Keratinocyte (primary cell): ENCODE measurements at regions not wholly inside any gene's neighbourhood (a gene's known extent, or its start where the extent isn't known, plus 50 kb on each side); places are given as distances from the start of the nearest gene placed in this dataset.

ENCODE experiments used
- DNase-seq: peaks from one replicate; pipeline ENCODE4 v3.0.0-alpha.2; 2011; ENCODE audit warnings: low read depth, missing footprints, low spot score
- FAIRE-seq: peaks from 2 replicates; lab custom pipeline; 2011; peaks lifted over from hg19 to GRCh38; lab: Jason Lieb, UNC
- H2AFZ ChIP-seq: 2 replicates; pipeline ENCODE4 v1.6.0; 2012; ENCODE audit warnings: low read length, control low read depth, inconsistent platforms; ENCODE audit not compliant: control insufficient read depth
- H3K27ac ChIP-seq: 2 replicates; pipeline ENCODE4 v1.5.1; 2011; ENCODE audit warnings: low read length; ENCODE audit not compliant: control insufficient read depth, insufficient read depth
- H3K27me3 ChIP-seq: 3 replicates; pipeline ENCODE4 v1.6.0; 2011; ENCODE audit warnings: low read length; ENCODE audit not compliant: control insufficient read depth, insufficient read depth; ENCODE audit errors: extremely low read depth
- H3K36me3 ChIP-seq, 2 experiments: 2 replicates in 1 of 2; 3 replicates in 1 of 2; pipeline ENCODE4 v1.5.1; 2011; ENCODE audit warnings: low read length in 2 of 2, mild to moderate bottlenecking in 1 of 2; ENCODE audit not compliant: control insufficient read depth in 2 of 2, insufficient read depth in 2 of 2; ENCODE audit errors: extremely low read depth in 1 of 2
- H3K4me1 ChIP-seq: 3 replicates; pipeline ENCODE4 v1.5.1; 2011; ENCODE audit warnings: low read length; ENCODE audit not compliant: control insufficient read depth, insufficient read depth; ENCODE audit errors: extremely low read depth
- H3K4me2 ChIP-seq: 3 replicates; pipeline ENCODE4 v1.6.0; 2011; ENCODE audit warnings: low read depth, low read length; ENCODE audit not compliant: control insufficient read depth, insufficient read depth; ENCODE audit errors: extremely low read depth
- H3K4me3 ChIP-seq, 3 experiments: fragments of 200-600 bp in 1 of 3; sonication (generic) in 1 of 3; 2 replicates in 2 of 3; 3 replicates in 1 of 3; pipeline ENCODE4 v1.5.1; 2011 to 2016; ENCODE audit warnings: low read length in 3 of 3, mild to moderate bottlenecking in 3 of 3, control low read depth in 2 of 3, inconsistent platforms in 1 of 3, low read depth in 1 of 3, mixed read lengths in 1 of 3, mixed run types in 1 of 3, moderate library complexity in 1 of 3; ENCODE audit not compliant: control insufficient read depth in 2 of 3, insufficient read depth in 2 of 3; ENCODE audit errors: extremely low read depth in 1 of 3
- H3K79me2 ChIP-seq: 2 replicates; pipeline ENCODE4 v1.6.0; 2012; ENCODE audit warnings: low read length; ENCODE audit not compliant: control insufficient read depth, insufficient read depth
- H3K9ac ChIP-seq: 3 replicates; pipeline ENCODE4 v1.6.0; 2011; ENCODE audit warnings: low read length; ENCODE audit not compliant: control insufficient read depth, insufficient read depth; ENCODE audit errors: extremely low read depth
- H3K9me1 ChIP-seq: 3 replicates; pipeline ENCODE4 v1.6.0; 2011; ENCODE audit warnings: low read length; ENCODE audit not compliant: control insufficient read depth, insufficient read depth; ENCODE audit errors: extremely low read depth
- H3K9me3 ChIP-seq: 2 replicates; pipeline ENCODE4 v1.5.1; 2012; ENCODE audit warnings: low read depth, low read length; ENCODE audit not compliant: control insufficient read depth
- H4K20me1 ChIP-seq: 3 replicates; pipeline ENCODE4 v1.6.0; 2011; ENCODE audit warnings: low read length; ENCODE audit not compliant: control insufficient read depth, insufficient read depth; ENCODE audit errors: extremely low read depth
- EZH2 ChIP-seq: IDR thresholded peaks from one replicate; pipeline ENCODE4 v1.6.1; 2012; ENCODE audit warnings: inconsistent platforms, mild to moderate bottlenecking, low read length, moderate library complexity
- dilution Hi-C: fragments of 300-500 bp; cut with MboI; formaldehyde crosslinking; loops from one replicate; pipeline ENCODE4 v1.7.0; 2020; ENCODE audit warnings: low sequenced_read_pairs; ENCODE audit not compliant: extremely low pct_ligation_motif_present
- TF ChIP-seq, protein P1 (sequence below), 3 experiments: IDR thresholded peaks in 1 of 3; conservative IDR thresholded peaks in 1 of 3; optimal IDR thresholded peaks in 1 of 3; 2 replicates in 2 of 3; 3 replicates in 1 of 3; pipeline versions ENCODE3 to v1.5.1; 2011; ENCODE audit warnings: low read length in 3 of 3, mild to moderate bottlenecking in 3 of 3, moderate library complexity in 2 of 3, control low read depth in 1 of 3, inconsistent platforms in 1 of 3; ENCODE audit not compliant: insufficient read depth in 2 of 3; ENCODE audit errors: extremely low read depth in 1 of 3

DNA sequence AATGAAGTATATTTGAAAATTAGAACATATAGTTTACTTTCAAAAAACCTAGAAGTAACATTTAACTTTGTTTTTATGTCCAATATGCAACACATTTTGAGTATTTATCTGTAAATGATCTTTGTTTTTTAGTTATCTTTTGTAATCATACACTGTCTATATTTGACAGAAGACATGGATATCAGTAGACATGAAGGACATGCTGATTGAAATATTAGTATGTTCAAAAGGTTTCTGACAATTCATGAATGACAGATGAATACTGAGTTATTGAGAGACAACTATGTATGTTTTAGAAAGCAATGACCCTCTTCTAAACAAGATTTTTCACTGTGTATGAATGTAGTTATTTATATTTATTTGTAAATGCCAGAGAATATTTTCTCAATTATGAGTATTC, 215.6 kb upstream of the TMEFF2 start:
- no peak overlapping the region for H3K27ac ChIP-seq

DNA sequence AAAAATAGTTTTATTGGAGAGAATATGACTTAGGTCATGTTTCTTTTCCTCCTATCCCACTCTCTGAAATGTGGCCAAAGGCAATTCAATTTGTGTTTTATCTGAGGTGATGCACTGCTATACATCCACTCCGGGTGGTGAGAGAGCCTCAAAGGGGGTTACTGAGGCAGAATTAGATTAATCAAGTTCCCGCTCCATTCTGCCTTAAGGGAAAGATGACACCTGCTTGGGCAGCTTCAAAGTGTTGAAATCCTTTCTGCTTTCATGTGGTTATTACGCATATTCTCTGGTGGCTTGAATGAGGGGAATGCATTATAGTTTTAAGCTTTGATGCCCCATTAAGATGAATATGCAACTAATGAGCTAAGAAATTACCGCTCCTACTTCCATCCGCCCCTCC, 213.0 kb upstream of the TMEFF2 start:
- no peaks in the 10 kb centered on the region for H4K20me1 ChIP-seq
- H3K4me2 ChIP-seq, result no peak overlapping the region
- no peak overlapping the region for H3K4me3 ChIP-seq
- no peak overlapping the region for H3K9ac ChIP-seq
- H3K9me3 ChIP-seq, result no peaks in the 10 kb centered on the region
- no peaks in the 10 kb centered on the region for H3K4me1 ChIP-seq
- no peaks in the 10 kb centered on the region for H3K36me3 ChIP-seq
- H3K27me3 ChIP-seq, result no peaks in the 10 kb centered on the region
- H3K27ac ChIP-seq, result no peak overlapping the region
- H2AFZ ChIP-seq, result no peak overlapping the region
- no peak for TF ChIP-seq EZH2
- TF ChIP-seq, protein P1, sequence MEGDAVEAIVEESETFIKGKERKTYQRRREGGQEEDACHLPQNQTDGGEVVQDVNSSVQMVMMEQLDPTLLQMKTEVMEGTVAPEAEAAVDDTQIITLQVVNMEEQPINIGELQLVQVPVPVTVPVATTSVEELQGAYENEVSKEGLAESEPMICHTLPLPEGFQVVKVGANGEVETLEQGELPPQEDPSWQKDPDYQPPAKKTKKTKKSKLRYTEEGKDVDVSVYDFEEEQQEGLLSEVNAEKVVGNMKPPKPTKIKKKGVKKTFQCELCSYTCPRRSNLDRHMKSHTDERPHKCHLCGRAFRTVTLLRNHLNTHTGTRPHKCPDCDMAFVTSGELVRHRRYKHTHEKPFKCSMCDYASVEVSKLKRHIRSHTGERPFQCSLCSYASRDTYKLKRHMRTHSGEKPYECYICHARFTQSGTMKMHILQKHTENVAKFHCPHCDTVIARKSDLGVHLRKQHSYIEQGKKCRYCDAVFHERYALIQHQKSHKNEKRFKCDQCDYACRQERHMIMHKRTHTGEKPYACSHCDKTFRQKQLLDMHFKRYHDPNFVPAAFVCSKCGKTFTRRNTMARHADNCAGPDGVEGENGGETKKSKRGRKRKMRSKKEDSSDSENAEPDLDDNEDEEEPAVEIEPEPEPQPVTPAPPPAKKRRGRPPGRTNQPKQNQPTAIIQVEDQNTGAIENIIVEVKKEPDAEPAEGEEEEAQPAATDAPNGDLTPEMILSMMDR (optimal IDR thresholded peaks at IDR 0.05 in 1 of 3, IDR thresholded peaks at IDR 0.05 in 1 of 3, conservative IDR thresholded peaks at IDR 0.05 in 1 of 3; ENCODE audit: extremely low read depth in 1 of 3, insufficient read depth in 2 of 3, low read length in 3 of 3), result no peak
- dilution Hi-C loops, result no loop called here
- DNase-seq (no peak), FAIRE-seq (no peak)
- H3K9me1 ChIP-seq, result no peaks in the 10 kb centered on the region
- H3K79me2 ChIP-seq, result no peaks in the 10 kb centered on the region

More for the DNA sequence above, 215.6 kb upstream of the TMEFF2 start:
- Histone ChIP-seq H3K4me2 (no peak overlapping the region), H3K27me3 (no peaks in the 10 kb centered on the region), H3K9me1 (no peaks in the 10 kb centered on the region), H3K9ac (no peak overlapping the region), H3K79me2 (no peaks in the 10 kb centered on the region), H3K9me3 (no peaks in the 10 kb centered on the region), H3K4me1 (no peaks in the 10 kb centered on the region), H2AFZ (no peak overlapping the region), H4K20me1 (no peaks in the 10 kb centered on the region), H3K4me3 (no peak overlapping the region), H3K36me3 (no peaks in the 10 kb centered on the region)
- no peak for FAIRE-seq
- dilution Hi-C loops, result no loop called here
- TF ChIP-seq, protein P1 (optimal IDR thresholded peaks at IDR 0.05 in 1 of 3, IDR thresholded peaks at IDR 0.05 in 1 of 3, conservative IDR thresholded peaks at IDR 0.05 in 1 of 3; ENCODE audit: extremely low read depth in 1 of 3, insufficient read depth in 2 of 3, low read length in 3 of 3), result no peak
- no peak for TF ChIP-seq EZH2
- no peak for DNase-seq
